Myocyte (in vitro differentiated cells): ENCODE measurements at regions not wholly inside any gene's neighbourhood (a gene's known extent, or its start where the extent isn't known, plus 50 kb on each side); places are given as distances from the start of the nearest gene placed in this dataset.
"Not testable (repeated sequence)": the region's sequence is repeated elsewhere in the genome, so short reads cannot be mapped to it uniquely, and the experiment has no call there.

Source experiments
- DNase-seq: peaks from one replicate; pipeline ENCODE4 v3.0.0-alpha.2; 2012; ENCODE audit warnings: low read depth

DNA sequence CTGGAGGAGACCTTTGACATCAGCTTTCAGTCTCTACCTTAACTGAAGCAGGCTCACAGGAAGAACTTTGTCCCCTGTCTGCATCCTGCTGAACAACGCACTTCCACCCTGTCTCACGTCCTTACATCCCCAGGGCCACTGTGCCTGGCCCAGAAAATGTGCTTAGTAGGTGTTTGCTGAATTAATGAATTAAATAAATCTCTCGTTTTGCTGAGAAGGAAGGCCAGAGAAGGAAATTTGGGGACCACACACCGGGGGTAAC, 54.3 kb upstream of the CREB3L1 start:
- DNase-seq: no peak

DNA sequence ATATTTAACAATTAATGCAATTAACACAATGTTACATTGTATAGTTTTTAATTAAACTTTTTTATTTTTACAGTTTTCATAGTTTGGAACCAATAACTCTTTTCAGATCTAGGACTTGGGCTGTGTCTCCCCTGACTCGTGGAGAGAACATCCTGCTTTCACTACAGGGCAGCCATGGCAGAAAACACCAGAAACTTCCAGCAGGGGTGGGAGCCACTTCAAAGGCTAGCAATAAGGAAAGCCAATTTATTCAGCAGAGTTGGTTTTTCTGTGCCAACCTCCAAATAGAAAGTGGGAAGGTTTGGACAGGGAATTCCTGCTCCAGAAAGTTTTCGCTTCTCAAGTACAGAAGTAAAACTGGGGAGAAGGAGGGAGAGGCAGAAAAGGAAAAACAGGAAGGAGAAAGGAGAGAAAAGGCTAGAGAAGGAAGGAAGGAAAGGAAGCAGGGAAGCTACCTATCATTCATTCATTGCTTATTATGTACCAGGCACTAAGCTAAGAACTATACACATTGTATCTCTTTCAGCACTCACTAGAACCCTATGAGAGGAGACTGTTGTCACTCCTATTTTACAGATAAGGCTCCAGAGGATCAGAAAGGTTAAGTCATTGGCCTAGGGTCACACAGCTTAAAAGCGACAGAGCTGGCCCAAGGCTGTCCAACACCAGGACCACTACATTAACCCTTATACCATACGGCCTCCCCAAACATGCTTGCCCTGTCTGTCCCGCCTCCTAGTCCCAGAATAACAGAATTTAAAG, 54.8 kb upstream of the CREB3L1 start:
- peak; percentile 13 for DNase-seq

DNA sequence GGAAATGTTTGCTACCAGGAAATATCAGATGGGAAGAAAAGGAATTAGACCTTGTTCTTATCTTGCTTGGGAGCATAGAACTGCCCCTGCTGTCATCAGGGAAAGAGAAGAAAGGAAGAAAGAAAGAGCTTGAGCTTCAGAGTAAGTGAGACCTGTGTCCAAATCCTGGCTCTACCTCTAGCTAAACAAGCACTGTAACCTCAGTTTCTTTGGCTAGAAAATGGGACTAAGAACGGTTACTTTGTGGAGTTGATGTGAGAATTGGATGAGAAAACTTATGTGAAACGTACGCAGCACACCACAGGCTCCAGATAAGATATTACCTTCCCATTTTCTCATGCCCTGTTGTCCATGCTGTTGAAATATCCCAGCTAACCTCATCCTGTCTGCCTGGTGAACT, 57.1 kb upstream of the CREB3L1 start:
- no peak for DNase-seq

DNA sequence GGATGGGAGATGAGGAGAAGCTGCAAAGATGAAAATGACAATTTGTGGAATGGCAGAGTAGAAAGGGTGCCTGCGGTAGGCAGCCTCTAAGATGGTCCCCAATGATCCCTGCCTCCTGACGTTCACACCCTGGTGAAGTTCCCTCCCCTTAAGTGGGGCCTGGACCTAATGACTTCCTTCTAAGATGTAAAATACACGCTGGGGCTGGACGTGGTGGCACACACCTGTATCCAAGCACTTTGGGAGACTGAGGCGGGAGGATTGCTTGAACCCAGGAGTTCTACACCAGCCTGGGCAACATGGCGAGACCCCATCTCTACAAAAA, 60.7 kb upstream of the CREB3L1 start:
- no peak for DNase-seq

DNA sequence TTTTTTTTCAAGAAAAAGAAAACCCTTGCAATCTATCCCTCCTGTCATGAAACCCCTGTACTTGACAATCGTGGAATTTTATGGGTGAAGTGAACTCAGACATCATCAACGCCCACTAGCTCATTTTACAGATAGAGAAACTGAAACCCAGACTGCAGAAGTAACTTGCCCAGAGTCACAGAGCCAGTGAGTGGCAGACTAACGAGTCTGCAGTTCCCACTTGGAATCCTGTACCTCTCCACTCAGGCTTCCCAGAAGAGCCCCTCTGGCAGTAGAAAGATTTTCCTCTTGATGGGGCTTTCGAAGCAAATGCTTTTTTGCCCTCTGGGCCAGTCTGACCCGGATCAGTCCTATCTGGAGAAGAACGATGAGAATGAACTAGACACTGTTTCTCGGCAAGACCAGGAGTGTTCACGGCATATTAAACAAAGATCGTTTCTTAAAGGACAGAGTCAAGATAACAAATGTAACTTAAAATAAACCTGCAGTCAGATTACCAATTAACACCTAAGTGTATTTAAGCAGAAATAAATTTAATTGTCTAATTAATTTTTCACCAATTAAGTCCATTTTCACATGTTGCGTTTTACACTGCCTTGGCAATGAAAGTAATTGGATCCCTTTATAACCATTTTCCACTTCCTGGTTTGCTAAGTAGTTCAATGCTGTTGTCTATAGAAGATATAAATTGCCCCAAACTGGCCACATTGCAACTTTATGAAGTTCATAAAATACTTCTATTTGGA, 61.3 kb upstream of the CREB3L1 start:
- DNase-seq: peak; percentile 31

DNA sequence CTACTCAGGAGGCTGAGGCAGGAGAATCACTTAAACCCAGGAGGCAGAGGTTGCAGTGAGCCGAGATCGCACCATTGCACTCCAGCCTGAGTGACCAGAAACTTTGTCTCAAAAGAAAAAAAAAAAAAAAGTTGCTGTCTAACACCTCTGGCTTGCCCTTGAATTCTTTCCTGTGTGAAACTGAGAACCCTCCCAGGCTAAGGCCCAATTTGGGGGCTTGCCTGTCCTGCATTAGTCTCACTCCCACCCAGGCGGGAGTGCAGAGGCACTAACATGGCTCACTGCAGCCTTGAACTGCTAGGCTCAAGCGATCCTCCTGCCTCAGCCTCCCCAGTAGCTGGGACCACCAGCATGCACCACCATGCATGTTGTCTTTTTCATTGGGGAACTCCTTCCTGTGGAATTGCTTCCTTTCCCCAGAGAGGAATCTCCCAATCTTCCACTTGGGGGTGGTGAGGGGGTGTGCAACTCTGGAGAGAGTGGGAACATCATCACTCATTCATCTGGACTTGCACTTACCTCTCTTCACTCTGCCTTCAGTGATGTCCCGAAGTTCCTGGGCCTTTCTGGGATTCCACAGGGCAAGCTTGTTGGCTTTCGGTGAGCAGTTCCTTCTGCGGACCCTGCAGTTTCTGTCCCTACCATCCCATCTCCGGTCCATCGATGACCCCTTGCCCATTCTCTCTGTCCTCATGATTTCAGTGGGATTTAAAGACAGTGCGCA, 62.1 kb upstream of the CREB3L1 start:
- DNase-seq: no peak

DNA sequence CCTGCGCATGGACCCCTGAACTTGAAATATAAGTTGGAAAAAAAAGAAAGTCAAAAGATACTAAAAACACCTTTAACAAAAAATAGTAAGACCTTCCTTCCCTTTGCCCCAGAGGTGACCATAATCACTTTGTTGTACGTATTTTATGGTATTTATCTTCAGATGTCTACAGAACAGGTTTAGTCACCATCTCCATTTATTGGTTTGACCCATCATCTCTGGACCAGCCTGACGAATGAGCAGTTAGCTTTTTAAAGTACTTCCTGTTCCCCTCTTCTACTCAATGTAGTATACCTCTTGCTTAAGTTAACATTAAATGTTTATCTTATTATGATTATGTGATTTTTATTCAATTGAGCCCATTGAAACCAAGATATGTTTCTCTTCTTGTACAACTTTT, 64.7 kb upstream of the CREB3L1 start:
- DNase-seq: no peak

DNA sequence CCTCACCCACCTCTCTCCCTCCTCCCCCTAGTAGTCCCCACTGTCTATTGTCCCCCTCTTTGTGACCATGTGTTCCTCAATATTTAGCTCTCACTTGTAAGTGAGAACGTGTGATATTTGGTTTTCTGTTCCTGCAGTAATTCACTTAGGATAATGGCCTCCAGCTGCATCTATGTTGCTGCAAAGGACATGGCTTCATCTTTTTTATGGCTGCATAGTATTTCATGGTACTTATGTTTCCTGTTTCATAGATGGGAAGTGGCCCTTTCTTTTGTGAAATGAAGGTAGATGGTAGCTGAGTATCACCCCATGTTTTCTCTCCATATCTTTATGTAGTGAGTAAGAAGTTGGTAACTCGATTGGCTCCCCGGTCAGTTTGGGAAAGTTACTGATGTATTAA, 66.6 kb upstream of the CREB3L1 start:
- DNase-seq: no peak

DNA sequence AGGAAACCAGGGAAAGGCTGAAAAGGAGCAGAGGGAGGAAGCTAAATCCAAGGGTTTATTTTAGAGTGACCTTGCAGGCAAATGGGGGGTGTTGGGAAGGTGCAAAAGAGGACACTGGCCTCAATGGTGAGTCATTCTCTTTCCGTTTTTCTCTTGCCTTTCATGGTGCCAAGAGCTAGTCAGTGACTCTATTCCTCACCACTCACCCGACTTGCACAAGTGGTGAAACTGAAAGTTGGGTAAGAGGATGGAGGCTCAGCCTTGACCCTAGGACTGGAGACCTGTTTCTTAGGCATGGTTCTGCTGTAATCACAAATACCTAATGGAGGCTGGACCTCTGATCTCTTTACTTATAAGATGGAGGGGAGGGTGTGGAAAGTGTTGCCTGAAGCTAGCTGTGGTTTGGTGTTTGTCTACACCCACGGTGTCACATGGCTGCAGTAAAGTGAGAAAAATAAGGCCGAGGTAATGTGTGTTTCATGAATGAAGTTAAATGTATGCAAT, 67.3 kb upstream of the CREB3L1 start:
- peak; percentile 37 for DNase-seq

DNA sequence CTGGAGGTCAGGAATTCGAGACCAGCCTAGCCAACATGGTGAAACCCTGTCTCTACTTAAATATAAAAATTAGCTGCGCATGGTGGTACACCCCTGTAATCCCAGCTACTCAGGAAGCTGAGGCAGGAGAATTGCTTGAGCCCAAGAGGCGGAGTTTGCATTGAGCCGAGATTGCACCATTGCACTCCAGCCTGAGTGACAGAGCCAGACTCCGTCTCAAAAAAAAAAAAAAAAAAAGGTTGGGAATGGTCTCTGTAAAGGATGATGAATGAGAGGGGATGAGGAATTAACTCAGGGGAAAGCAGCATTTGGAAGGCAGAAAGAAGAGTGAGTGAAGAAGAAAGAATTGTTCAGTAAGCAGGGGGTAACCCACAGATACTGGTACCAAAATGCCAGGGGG, 67.8 kb upstream of the CREB3L1 start:
- DNase-seq: not testable (repeated sequence)

DNA sequence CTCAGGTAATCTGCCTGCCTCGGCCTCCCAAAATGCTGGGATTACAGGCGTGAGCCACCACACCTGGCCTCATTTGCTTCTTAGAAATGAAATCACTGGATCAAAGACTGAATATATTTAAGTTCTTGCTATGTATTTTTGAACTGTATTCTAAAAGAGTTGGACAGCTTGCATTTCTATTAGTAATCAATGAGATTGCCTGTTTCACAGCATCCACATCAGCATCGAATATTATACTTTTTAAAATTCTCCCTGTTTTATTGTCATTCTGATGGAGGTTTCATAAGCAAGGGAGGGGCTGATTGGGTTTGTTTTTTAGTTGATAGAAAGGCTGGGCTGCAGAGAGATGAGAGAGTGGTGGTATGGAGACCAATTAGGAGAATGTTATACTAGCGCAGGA, 68.7 kb upstream of the CREB3L1 start:
- no peak for DNase-seq

DNA sequence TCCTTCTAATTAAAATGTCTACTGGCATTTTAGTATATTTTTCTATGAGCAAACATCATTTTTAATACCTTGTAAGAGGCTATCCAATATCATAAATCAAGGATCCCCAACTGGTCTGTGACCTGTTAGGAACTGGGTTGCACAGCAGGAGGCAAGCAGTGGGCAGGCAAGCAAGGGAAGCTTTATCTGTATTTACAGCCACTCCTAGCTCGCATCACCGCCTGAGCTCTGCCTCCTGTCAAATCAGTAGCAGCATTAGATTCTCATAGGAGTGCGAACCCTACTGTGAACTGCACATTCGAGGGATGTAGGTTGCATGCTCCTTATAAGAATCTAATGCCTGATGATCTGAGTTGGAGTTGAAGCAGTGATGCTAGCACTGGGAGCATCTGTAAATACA, 70.2 kb upstream of the CREB3L1 start:
- no peak for DNase-seq

DNA sequence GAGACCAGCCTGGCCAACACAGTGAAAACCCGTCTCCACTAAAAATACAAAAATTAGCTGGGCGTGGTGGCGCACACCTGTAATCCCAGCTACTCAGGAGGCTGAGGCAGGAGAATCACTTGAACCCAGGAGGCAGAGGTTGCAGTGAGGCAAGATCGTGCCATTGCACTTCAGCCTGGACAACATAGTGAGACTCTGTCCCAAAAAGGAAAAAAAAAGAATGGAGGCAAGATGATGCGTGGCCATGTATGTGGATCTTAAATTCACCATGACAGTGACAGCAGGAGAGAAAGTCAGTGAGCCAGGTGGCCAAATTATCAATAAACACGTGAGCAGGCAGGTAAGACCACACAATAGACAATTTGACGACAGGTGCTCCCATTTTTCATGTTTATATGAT, 73.0 kb upstream of the CREB3L1 start:
- DNase-seq: not testable (repeated sequence)

DNA sequence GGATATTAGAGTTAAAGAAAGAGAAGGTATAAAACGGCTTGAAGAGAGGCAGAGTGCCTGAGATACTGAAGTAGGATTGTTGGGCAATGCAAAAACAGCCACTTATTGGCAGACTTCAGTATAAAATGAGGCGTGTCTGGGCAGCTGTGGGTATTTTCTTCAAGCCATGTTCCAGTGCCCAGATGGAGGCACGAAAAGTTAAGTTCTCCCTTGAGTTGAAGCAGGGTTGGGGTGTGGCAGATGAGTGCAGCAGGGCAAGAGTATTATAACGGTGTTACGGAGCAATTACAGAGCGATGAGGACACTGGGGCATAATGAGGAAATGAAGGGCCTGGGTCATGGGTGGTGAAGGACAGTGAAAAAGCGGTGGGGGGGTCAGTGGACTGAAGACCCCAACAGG, 73.7 kb upstream of the CREB3L1 start:
- DNase-seq: no peak

DNA sequence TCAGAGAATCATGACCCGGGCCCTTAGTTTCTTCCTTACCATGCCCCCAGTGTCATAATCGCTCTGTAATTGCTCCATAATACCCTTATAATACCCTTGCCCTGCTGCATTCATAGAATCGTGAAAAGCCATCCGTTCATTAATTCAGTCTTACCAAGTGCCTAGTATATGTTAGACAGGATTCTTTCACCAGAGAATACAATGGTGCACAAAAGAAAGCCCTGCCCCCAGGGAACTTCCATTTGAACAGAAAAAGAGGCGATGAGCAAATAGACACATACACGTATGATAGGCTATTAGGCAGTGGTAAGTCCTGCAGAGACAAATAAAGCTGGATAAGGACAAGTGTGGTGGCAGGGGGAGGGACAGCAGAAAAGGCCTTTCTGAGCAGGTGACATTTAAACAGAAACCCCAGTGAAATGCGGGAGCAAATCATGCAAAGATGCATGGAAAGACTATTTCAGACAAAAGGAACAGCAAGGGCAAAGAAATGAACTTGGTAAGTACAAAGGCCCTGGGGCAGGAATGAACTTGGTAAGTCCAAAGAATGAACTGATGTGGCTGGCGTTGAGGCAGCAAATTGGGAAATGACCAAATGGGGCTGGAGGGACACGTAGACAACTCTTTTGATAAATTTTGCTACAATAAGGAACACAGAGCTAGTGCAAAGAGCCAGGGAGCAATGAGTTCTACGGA, 74.6 kb upstream of the CREB3L1 start:
- DNase-seq: no peak

DNA sequence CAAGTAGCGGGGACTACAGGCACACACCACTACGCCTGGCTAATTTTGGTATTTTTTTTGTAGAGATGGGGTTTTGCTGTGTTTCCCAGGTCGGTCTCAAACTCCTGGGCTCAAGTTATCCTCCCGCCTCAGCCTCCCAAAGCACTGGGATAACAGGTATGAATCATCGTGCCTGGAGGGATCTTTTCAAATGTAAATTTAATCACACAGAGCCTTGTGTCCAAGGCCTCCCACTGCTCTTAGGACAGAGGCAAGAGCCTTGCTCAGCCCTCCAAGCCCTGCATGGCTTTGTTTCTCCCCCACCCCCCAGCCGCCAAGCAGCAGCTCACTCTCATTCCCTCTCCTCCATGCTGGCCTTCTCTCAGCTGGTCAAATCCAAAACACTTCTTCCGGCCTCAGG, 75.3 kb upstream of the CREB3L1 start:
- DNase-seq: no peak

DNA sequence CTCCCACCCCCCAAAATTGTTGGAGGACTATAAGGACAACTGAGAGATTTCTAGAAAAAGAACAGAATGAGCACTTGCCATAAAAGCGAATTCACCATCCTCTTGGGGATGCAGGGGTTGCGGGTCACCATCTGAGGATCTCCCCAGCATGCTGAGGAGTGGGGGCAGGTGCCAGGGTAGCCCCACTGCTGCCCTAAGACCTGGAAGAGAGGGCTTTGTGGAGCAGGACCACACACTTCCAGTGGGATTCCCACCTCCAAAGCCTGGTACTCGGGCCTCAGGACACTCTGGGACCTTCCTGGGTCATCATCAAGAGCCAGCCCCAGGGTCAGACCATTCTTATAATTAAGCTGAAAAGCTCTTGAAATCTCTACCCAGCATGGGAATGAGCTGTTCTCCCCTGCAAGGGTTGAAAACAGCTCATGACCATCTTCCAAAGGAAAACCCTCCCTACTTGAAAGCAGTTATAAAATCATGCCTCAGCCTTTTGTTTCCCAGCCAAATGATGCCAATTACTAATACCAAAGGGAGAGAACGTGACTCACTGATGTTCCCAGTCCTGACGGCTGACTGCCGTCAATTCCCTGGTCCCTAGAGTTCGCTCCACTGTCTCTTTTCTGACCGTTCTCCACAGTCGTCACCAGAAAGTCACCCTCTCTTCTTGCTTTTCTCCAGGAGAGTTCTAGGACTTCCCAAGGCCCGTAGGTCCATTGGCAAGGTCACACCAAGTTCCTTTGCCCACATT, 76.8 kb upstream of the CREB3L1 start:
- DNase-seq: peak; percentile 21

DNA sequence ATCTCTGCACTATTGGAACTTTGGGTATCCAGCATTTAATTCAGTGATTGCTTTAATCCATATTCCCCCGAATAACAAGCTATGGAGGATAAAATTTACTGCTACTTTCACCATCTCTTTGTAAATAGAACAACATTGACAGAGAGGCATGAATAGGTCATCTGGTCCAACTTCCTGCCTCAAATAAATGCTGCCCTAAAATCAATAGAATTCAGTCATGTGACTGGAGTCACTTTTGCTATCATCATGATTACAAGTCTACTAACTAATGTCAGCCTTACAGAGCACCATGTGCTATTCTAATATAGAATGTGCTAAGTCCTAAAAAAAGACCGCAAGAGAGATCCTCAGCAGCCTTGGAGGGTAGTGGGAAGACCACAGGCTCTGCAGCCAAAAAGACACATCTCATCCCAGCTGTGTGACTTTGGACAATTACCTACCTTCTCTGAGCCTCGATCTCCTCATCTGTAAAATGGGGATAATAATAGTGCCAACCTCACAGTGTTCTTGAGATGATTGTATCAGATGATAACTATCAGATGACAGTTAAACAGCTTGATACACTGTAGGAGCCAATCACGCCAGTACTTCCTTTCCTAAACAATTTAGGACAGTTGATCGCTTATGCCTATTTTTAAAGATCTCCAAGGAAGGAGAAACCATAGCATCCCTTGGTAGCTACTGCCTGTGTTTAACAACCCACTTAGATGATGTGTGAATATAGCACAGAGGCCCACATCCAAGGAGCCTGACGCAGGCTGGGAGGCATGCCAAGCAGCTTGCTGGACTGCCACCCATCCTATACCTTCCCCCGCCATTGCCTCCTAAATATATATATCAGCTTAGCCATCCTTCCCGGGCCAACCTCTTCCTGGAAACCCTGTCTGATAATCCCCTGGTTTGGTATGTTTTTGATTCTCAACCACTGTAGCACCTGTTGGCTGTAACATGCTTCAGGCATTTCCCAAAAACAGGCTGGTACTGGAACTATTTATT, 77.3 kb upstream of the PHF21A start:
- peak; percentile 14 for DNase-seq

DNA sequence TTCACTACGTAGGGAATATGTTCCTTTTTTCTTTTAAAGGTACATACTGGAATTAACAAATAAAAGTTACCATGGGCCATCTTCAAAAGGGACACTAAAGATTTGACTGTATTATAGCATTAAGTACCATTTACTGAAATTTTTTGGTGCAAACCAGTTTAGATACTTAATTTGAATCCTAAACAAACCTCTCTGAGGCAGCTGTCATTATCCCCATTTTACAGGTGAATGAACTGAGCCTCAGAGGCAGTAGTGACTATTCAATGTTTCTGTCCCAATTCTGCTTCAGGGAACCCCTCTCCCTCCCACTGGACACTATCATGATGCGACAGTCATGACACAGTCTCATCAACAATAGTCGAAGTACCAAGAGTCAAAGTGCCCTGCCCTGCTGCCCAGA, 76.2 kb upstream of the PHF21A start:
- DNase-seq: no peak

DNA sequence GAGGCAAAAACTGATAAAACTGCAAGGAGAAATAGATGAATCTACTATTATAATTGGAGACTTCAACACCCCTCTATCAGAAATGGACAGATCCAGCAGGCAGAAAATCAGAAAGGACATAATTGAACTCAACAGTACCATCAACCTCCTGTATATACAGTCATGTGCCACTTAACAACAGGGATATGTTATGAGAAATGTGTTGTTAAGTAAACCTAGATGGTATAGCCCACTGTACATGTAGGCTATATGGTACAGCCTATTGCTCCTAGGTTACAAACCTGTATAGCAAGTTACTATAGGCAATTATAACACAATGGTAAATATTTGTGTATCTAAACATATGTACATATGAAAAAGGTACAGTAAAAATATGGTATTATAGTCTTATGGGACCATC, 66.8 kb upstream of the PHF21A start:
- DNase-seq: no peak
